ENCODE measurements at regions not wholly inside any gene's neighbourhood (a gene's known extent, or its start where the extent isn't known, plus 50 kb on each side); places are given as distances from the start of the nearest gene placed in this dataset.

DNA sequence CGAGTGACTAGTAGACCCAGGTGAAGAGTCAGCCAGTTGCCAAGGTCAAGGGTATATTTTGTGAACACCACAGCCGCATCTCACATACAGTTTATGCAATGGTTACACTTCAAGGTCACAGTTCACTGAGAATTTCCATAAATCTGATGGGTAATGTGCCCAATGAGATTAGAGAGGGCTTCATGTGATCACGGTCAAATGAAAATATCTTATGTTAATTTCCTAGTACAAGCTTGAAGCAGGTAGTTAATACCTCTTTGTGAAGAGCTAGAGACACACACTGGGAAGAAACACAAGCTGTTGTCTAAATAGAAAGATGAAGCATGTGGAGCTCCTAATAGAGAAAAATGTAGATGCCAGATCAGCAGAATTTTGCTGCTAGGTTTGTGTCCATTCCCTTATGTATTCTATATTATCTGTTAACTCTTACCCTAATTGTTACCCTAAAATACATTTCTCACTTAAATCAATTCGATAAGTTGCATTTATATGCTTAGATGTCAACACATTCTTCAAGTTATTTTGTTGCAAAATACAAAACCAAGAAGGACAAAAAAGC is 136.0 kb downstream of the NR2F2 start:
- TF ChIP-seq POLR2A (IDR thresholded peaks at IDR 0.05), result no peak
- TF ChIP-seq CTCF (IDR thresholded peaks at IDR 0.05), result no peak
